T-helper 1 cell (primary cell): ENCODE measurements at regions not wholly inside any gene's neighbourhood (a gene's known extent, or its start where the extent isn't known, plus 50 kb on each side); places are given as distances from the start of the nearest gene placed in this dataset.

ENCODE experiments used
- DNase-seq, 5 donors: peaks; one replicate each; pipeline ENCODE4 v3.0.0-alpha.2; 2012 to 2020

- no peak for DNase-seq
Observed at GRCh38 chr3:69435274-69436265, 49.7 kb upstream of the FRMD4B start.
